ENCODE measurements at regions not wholly inside any gene's neighbourhood (a gene's known extent, or its start where the extent isn't known, plus 50 kb on each side); places are given as distances from the start of the nearest gene placed in this dataset.

DNA sequence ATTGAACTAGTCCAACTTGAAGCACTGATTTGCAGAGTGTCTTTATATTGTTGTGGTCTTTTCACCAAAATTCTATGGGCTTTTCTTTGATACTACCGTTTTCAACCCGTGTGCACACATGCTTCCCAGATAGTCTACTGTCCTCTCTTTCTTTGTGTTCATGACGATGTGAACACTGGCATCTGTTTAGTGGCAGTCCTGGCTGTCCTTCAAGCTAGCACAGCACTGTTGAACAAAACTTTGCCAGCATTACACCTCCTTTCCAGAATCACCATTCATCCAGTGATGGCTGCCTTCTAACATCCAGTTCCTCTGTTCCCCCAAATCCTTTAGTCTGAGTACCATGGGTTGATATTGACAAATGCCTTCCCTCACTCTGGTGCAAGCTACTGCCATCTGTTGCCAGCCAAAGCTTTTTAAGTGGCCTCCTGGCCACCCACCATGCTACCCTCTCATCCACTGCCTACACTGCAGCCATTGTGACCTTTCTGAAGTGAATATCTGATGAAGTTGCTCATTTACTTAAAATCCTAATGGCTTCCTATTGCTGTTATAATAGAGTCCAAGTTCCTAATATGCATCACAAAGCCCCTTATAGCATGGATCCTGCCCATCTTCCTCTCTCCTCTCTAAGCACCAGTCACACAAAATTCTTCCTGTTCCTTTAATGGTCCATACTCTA is 94.3 kb downstream of the NIBAN1 start:
- TF ChIP-seq POLR2A (IDR thresholded peaks at IDR 0.05), result no peak
- TF ChIP-seq, protein P1, sequence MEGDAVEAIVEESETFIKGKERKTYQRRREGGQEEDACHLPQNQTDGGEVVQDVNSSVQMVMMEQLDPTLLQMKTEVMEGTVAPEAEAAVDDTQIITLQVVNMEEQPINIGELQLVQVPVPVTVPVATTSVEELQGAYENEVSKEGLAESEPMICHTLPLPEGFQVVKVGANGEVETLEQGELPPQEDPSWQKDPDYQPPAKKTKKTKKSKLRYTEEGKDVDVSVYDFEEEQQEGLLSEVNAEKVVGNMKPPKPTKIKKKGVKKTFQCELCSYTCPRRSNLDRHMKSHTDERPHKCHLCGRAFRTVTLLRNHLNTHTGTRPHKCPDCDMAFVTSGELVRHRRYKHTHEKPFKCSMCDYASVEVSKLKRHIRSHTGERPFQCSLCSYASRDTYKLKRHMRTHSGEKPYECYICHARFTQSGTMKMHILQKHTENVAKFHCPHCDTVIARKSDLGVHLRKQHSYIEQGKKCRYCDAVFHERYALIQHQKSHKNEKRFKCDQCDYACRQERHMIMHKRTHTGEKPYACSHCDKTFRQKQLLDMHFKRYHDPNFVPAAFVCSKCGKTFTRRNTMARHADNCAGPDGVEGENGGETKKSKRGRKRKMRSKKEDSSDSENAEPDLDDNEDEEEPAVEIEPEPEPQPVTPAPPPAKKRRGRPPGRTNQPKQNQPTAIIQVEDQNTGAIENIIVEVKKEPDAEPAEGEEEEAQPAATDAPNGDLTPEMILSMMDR (IDR thresholded peaks at IDR 0.05), result no peak
- TF ChIP-seq POLR2AphosphoS5 (IDR thresholded peaks at IDR 0.05), result no peak

All from prostate gland (tissue), 2 donors.